A549 (cell line): ENCODE measurements at regions not wholly inside any gene's neighbourhood (a gene's known extent, or its start where the extent isn't known, plus 50 kb on each side); places are given as distances from the start of the nearest gene placed in this dataset.

Source experiments
- ATAC-seq, 2 experiments: fragments of 200-7000 bp in 1 of 2; fragments of >200 bp in 1 of 2; cut with Nextera tagmentation in 1 of 2; cut with Tn5 transposase in 1 of 2; 3 replicates each; pipeline versions ENCODE4 v1.8.0 to v1.9.1; 2018 to 2020; ENCODE audit warnings: mild to moderate bottlenecking in 1 of 2, moderate library complexity in 1 of 2
- CTCF ChIA-PET: fragments of 300-600 bp; sonication (Branson Sonifier 250); formaldehyde crosslinking; extraction: SDS; loops from one replicate; lab custom pipeline; 2021; ENCODE audit warnings: antibody characterized with exemption, inconsistent platforms; lab: Yijun Ruan, JAX
- POLR2A ChIA-PET: fragments of 350-600 bp; formaldehyde crosslinking; extraction: SDS; loops from one replicate; lab custom pipeline; 2021; ENCODE audit warnings: antibody characterized with exemption, inconsistent platforms; lab: Yijun Ruan, JAX
- DNase-seq, 2 experiments: peaks; one replicate each; pipeline versions ENCODE4 v3.0.0 to v3.0.0-alpha.2; 2011 to 2016; ENCODE audit warnings: low read depth in 1 of 2, low spot score in 1 of 2
- FAIRE-seq: peaks from 2 replicates; lab custom pipeline; 2011; peaks lifted over from hg19 to GRCh38; lab: Jason Lieb, UNC
- H3K27ac ChIP-seq, 2 experiments: fragments of >200 bp; sonication (Bioruptor Twin); formaldehyde crosslinking; 3 replicates each; pipeline ENCODE4 v1.5.1; 2016 to 2017
- H3K4me1 ChIP-seq: fragments of >200 bp; sonication (Bioruptor Twin); formaldehyde crosslinking; 3 replicates; pipeline ENCODE4 v1.6.1; 2016
- H3K4me2 ChIP-seq: fragments of >200 bp; sonication (Bioruptor Twin); formaldehyde crosslinking; 3 replicates; pipeline ENCODE4 v1.6.1; 2016
- H3K4me3 ChIP-seq: fragments of >200 bp; sonication (Bioruptor Twin); formaldehyde crosslinking; 3 replicates; pipeline ENCODE4 v1.5.1; 2016
- H3K9me3 ChIP-seq: fragments of >200 bp; sonication (Bioruptor Twin); formaldehyde crosslinking; 3 replicates; pipeline ENCODE4 v1.6.1; 2016
- EHF ChIP-seq: fragments of 250-450 bp; sonication (Bioruptor Pico); IDR thresholded peaks from 2 replicates; pipeline ENCODE4 v1.5.0; 2020; ENCODE audit warnings: mild to moderate bottlenecking
- EHMT2 ChIP-seq: fragments of 200-600 bp; sonication (generic); IDR thresholded peaks from 2 replicates; pipeline ENCODE4 v1.6.1; 2016; ENCODE audit warnings: antibody characterized with exemption, low read depth, mild to moderate bottlenecking, moderate library complexity
- FOSB ChIP-seq: fragments of 250-450 bp; sonication (Bioruptor Pico); IDR thresholded peaks from 2 replicates; pipeline ENCODE4 v1.5.0; 2020; ENCODE audit warnings: mild to moderate bottlenecking, moderate library complexity
- FOXS1 ChIP-seq: fragments of 250-450 bp; sonication (Bioruptor Pico); IDR thresholded peaks from 2 replicates; pipeline ENCODE4 v1.5.0; 2020; ENCODE audit warnings: mild to moderate bottlenecking, moderate library complexity
- HDAC2 ChIP-seq: fragments of 200-600 bp; sonication (generic); IDR thresholded peaks from 2 replicates; pipeline ENCODE4 v1.6.1; 2016
- HOXA7 ChIP-seq: fragments of 250-450 bp; sonication (Bioruptor Pico); IDR thresholded peaks from 2 replicates; pipeline ENCODE4 v1.5.0; 2020; ENCODE audit warnings: mild to moderate bottlenecking, moderate library complexity
- KDM5A ChIP-seq: fragments of 200-600 bp; sonication (generic); IDR thresholded peaks from 2 replicates; pipeline ENCODE4 v1.6.1; 2016; ENCODE audit warnings: antibody characterized with exemption, mild to moderate bottlenecking
- NR3C1 ChIP-seq: fragments of >200 bp; sonication (Bioruptor Twin); formaldehyde crosslinking; IDR thresholded peaks from 3 replicates; pipeline ENCODE4 v1.6.1; 2017
- PHF8 ChIP-seq: fragments of 200-600 bp; sonication (generic); IDR thresholded peaks from 2 replicates; pipeline ENCODE4 v1.6.1; 2016; ENCODE audit warnings: low read depth, mild to moderate bottlenecking, antibody characterized with exemption, moderate library complexity, borderline replicate concordance
- RARB ChIP-seq: fragments of 250-450 bp; sonication (Bioruptor Pico); IDR thresholded peaks from 2 replicates; pipeline ENCODE4 v1.8.0; 2021; ENCODE audit warnings: mild to moderate bottlenecking, moderate library complexity
- SMC3 ChIP-seq: fragments of >200 bp; sonication (Bioruptor Twin); formaldehyde crosslinking; IDR thresholded peaks from 3 replicates; pipeline ENCODE4 v1.6.1; 2018; ENCODE audit warnings: inconsistent platforms
- TP53 ChIP-seq: fragments of 250-450 bp; sonication (Bioruptor Pico); IDR thresholded peaks from 2 replicates; pipeline ENCODE4 v1.5.0; 2021; ENCODE audit warnings: mild to moderate bottlenecking, moderate library complexity
- WGBS: methylation state at CpG from one replicate; pipeline ENCODE4 v1.1.6; 2017; ENCODE audit errors: missing lambda C conversion rate; 5-methylcytosine and 5-hydroxymethylcytosine counted together
- TF ChIP-seq, protein P1 (sequence below): fragments of 250-450 bp; sonication (Bioruptor Pico); IDR thresholded peaks from 2 replicates; pipeline ENCODE4 v1.5.0; 2020; ENCODE audit warnings: low read depth, mild to moderate bottlenecking, moderate library complexity
- TF ChIP-seq, protein P2 (sequence below): IDR thresholded peaks from 2 replicates; pipeline ENCODE4 v1.6.1; 2012
- TF ChIP-seq, protein P3 (sequence below): fragments of >200 bp; sonication (Bioruptor Twin); formaldehyde crosslinking; IDR thresholded peaks from 3 replicates; pipeline ENCODE4 v1.5.1; 2016
- TF ChIP-seq, protein P4 (sequence below): fragments of 150-350 bp; IDR thresholded peaks from 2 replicates; pipeline ENCODE4 v1.6.1; 2014; ENCODE audit warnings: low read depth, mild to moderate bottlenecking, low read length
- TF ChIP-seq, protein P5 (sequence below): fragments of 250-450 bp; sonication (Bioruptor Pico); IDR thresholded peaks from 2 replicates; pipeline ENCODE4 v1.5.0; 2021; ENCODE audit warnings: mild to moderate bottlenecking, moderate library complexity, borderline replicate concordance
- TF ChIP-seq, protein P6 (sequence below): fragments of 200-600 bp; sonication (generic); IDR thresholded peaks from 2 replicates; pipeline ENCODE4 v1.6.1; 2016; ENCODE audit warnings: antibody characterized with exemption, mild to moderate bottlenecking, moderate library complexity

DNA sequence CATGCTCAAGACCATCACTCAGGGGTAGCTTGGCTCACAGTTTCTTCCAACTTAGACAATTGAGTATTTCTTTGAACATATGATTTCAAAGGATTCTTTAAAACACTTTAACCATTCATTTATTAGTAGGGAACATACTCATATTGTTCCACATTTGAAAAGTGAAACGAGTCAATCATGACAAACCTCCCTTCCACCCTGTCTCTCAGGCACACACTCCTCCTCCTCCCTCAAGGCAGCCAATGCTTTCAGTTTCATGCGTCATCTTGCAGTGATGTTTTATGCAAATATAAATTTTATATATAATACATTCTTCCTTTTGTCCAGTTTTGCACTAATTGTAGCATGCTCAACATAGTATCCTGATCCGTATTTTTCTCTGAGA lies 126.0 kb upstream of the BOD1 start:
- 79% methylated on average over 3 of the region's 3 CpGs for WGBS
- ATAC-seq = no peak
- no peak for FAIRE-seq
- H3K4me1 ChIP-seq = peaks cover 16% of the 10 kb centered on the region
- no peak for DNase-seq
- ChIA-PET CTCF (interaction anchor here (1.4 kb wide), 1 partner anchor 11 kb away, joined by 5 read pairs; no protein-coding TSS in a partner anchor), POLR2A (no interaction called here)
- H3K9me3 ChIP-seq = no peaks in the 10 kb centered on the region
- no peak overlapping the region for H3K27ac ChIP-seq
- no peak overlapping the region for H3K4me3 ChIP-seq
- TF ChIP-seq, protein P1, sequence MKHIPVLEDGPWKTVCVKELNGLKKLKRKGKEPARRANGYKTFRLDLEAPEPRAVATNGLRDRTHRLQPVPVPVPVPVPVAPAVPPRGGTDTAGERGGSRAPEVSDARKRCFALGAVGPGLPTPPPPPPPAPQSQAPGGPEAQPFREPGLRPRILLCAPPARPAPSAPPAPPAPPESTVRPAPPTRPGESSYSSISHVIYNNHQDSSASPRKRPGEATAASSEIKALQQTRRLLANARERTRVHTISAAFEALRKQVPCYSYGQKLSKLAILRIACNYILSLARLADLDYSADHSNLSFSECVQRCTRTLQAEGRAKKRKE (CRISPR knock-in tag) = no peak
- TF ChIP-seq, protein P2, sequence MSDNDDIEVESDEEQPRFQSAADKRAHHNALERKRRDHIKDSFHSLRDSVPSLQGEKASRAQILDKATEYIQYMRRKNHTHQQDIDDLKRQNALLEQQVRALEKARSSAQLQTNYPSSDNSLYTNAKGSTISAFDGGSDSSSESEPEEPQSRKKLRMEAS = no peak
- H3K4me2 ChIP-seq = no peak overlapping the region

DNA sequence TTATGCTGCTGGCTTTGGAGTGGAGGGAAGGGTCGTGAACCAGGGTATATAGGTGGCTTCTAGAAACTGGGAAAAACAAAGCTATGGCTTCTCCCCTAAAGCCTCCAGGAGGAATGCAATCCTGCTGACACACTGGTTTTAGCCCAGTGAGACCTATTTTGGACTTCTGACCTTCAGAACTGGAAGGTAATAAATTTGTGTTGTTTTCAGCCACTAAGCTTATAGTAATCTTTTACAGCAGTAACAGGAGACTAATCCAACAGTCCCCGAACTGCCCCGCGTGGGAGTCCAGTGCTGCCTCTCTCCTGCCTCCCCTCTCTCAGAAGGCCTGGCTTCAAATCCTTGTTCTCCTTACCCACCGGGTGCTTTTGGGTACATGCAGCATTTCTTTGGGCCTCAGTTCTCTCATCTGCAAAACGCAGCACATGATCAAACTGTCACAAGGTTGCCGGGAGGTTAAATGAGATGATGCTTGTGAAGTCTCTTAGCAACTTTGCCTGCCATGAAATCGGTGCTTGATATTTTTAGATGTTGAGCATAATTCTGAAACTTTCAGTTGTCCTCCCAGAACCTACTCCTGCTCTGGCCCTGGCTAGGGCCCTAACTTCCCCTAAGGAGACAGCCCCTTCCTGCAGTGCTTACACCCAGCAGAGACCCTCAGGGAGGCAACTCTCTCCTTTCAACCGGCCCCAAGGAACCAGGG lies 127.3 kb upstream of the BOD1 start:
- ATAC-seq (no peak), FAIRE-seq (no peak), DNase-seq (no peak)
- WGBS = 88% methylated on average over 9 of the region's 9 CpGs
- ChIA-PET POLR2A (no interaction called here), CTCF (no interaction called here)
- no peak overlapping the region for H3K4me3 ChIP-seq
- H3K4me1 ChIP-seq = peaks cover 16% of the 10 kb centered on the region
- no peak overlapping the region for H3K4me2 ChIP-seq
- H3K27ac ChIP-seq = peak overlapping the region in 1 of 2 experiments; percentile 53; a peak in 2 of 6 replicates
- TF ChIP-seq RARB (CRISPR knock-in tag) (no peak), NR3C1 (no peak), KDM5A (no peak), FOSB (CRISPR knock-in tag) (no peak), EHF (no peak), PHF8 (no peak), TP53 (no peak), HDAC2 (no peak), EHMT2 (no peak)
- TF ChIP-seq, protein P3, sequence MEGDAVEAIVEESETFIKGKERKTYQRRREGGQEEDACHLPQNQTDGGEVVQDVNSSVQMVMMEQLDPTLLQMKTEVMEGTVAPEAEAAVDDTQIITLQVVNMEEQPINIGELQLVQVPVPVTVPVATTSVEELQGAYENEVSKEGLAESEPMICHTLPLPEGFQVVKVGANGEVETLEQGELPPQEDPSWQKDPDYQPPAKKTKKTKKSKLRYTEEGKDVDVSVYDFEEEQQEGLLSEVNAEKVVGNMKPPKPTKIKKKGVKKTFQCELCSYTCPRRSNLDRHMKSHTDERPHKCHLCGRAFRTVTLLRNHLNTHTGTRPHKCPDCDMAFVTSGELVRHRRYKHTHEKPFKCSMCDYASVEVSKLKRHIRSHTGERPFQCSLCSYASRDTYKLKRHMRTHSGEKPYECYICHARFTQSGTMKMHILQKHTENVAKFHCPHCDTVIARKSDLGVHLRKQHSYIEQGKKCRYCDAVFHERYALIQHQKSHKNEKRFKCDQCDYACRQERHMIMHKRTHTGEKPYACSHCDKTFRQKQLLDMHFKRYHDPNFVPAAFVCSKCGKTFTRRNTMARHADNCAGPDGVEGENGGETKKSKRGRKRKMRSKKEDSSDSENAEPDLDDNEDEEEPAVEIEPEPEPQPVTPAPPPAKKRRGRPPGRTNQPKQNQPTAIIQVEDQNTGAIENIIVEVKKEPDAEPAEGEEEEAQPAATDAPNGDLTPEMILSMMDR = no peak
- TF ChIP-seq, protein P4, sequence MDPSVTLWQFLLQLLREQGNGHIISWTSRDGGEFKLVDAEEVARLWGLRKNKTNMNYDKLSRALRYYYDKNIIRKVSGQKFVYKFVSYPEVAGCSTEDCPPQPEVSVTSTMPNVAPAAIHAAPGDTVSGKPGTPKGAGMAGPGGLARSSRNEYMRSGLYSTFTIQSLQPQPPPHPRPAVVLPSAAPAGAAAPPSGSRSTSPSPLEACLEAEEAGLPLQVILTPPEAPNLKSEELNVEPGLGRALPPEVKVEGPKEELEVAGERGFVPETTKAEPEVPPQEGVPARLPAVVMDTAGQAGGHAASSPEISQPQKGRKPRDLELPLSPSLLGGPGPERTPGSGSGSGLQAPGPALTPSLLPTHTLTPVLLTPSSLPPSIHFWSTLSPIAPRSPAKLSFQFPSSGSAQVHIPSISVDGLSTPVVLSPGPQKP = no peak
- TF ChIP-seq, protein P5, sequence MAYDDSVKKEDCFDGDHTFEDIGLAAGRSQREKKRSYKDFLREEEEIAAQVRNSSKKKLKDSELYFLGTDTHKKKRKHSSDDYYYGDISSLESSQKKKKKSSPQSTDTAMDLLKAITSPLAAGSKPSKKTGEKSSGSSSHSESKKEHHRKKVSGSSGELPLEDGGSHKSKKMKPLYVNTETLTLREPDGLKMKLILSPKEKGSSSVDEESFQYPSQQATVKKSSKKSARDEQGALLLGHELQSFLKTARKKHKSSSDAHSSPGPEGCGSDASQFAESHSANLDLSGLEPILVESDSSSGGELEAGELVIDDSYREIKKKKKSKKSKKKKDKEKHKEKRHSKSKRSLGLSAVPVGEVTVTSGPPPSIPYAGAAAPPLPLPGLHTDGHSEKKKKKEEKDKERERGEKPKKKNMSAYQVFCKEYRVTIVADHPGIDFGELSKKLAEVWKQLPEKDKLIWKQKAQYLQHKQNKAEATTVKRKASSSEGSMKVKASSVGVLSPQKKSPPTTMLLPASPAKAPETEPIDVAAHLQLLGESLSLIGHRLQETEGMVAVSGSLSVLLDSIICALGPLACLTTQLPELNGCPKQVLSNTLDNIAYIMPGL (CRISPR knock-in tag) = no peak
- H3K9me3 ChIP-seq = no peaks in the 10 kb centered on the region

DNA sequence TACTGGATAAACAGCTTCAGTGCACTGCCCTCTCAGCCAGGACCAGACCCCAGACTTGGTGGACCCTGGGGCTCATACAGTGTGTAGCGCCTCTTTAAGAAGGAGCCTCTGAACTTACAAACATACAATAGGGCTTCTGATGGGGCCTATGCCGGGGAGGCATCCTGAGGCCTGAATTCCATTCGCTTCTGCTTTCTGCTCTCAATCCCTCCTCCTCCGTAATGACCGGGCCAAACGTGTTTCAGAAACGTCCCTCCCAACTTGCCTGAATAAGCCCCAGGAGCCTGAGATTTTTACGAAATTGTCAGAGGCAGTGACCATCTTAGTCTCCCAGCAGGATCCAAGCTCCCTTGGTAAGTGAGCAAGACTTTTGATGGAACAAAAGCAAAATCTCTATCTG lies 128.1 kb upstream of the BOD1 start:
- Histone ChIP-seq H3K4me1 (peaks cover 16% of the 10 kb centered on the region), H3K27ac (peak overlapping the region in 1 of 2 experiments; percentile 53; a peak in 2 of 6 replicates), H3K9me3 (no peaks in the 10 kb centered on the region), H3K4me3 (no peak overlapping the region), H3K4me2 (no peak overlapping the region)
- FAIRE-seq (no peak), ATAC-seq (no peak), DNase-seq (no peak)
- 90% methylated on average over 8 of the region's 8 CpGs for WGBS
- TF ChIP-seq HOXA7 (CRISPR knock-in tag) (no peak), TP53 (no peak), FOXS1 (CRISPR knock-in tag) (no peak), SMC3 (no peak), HDAC2 (no peak)
- TF ChIP-seq, protein P6, sequence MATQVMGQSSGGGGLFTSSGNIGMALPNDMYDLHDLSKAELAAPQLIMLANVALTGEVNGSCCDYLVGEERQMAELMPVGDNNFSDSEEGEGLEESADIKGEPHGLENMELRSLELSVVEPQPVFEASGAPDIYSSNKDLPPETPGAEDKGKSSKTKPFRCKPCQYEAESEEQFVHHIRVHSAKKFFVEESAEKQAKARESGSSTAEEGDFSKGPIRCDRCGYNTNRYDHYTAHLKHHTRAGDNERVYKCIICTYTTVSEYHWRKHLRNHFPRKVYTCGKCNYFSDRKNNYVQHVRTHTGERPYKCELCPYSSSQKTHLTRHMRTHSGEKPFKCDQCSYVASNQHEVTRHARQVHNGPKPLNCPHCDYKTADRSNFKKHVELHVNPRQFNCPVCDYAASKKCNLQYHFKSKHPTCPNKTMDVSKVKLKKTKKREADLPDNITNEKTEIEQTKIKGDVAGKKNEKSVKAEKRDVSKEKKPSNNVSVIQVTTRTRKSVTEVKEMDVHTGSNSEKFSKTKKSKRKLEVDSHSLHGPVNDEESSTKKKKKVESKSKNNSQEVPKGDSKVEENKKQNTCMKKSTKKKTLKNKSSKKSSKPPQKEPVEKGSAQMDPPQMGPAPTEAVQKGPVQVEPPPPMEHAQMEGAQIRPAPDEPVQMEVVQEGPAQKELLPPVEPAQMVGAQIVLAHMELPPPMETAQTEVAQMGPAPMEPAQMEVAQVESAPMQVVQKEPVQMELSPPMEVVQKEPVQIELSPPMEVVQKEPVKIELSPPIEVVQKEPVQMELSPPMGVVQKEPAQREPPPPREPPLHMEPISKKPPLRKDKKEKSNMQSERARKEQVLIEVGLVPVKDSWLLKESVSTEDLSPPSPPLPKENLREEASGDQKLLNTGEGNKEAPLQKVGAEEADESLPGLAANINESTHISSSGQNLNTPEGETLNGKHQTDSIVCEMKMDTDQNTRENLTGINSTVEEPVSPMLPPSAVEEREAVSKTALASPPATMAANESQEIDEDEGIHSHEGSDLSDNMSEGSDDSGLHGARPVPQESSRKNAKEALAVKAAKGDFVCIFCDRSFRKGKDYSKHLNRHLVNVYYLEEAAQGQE = no peak
- TF ChIP-seq, protein P4 = no peak
- POLR2A ChIA-PET = no interaction called here
- CTCF ChIA-PET = interaction anchor here (1.0 to 1.9 kb wide), 2 partner anchors 17 to 55 kb away, joined by 3 to 6 read pairs; no protein-coding TSS in a partner anchor
